NCI-H2107 treated with DMSO at 0.1 percent for 48 hours (cell line): ENCODE measurements at regions not wholly inside any gene's neighbourhood (a gene's known extent, or its start where the extent isn't known, plus 50 kb on each side); places are given as distances from the start of the nearest gene placed in this dataset.
"Not testable (repeated sequence)": the region's sequence is repeated elsewhere in the genome, so short reads cannot be mapped to it uniquely, and the experiment has no call there.

ENCODE experiments used
- DNase-seq: peaks from one replicate; lab custom pipeline; 2025; ENCODE audit not compliant: unreplicated experiment; lab: John Stamatoyannopoulos, UW

- no peak for DNase-seq
Measured at GRCh38 chr2:226115832-226116200, 683.8 kb downstream of the IRS1 start.

- no peak for DNase-seq
Measured at GRCh38 chr2:226115102-226115831, 684.4 kb downstream of the IRS1 start.

GRCh38 chr2:226114436-226114835 is 685.2 kb downstream of the IRS1 start:
- DNase-seq = no peak

- no peak for DNase-seq
Measured at GRCh38 chr2:226098861-226099745, 699.6 kb downstream of the NYAP2 start.

GRCh38 chr2:226095058-226095457 is 695.5 kb downstream of the NYAP2 start:
- DNase-seq = no peak

GRCh38 chr2:226093364-226093763 is 693.9 kb downstream of the NYAP2 start:
- no peak for DNase-seq

- DNase-seq = no peak
Measured at GRCh38 chr2:226088366-226088674, 688.8 kb downstream of the NYAP2 start.

- no peak for DNase-seq
Measured at GRCh38 chr2:226087505-226088365, 688.2 kb downstream of the NYAP2 start.

- no peak for DNase-seq
Measured at GRCh38 chr2:226087051-226087450, 687.5 kb downstream of the NYAP2 start.

GRCh38 chr2:226086190-226086589 is 686.7 kb downstream of the NYAP2 start:
- no peak for DNase-seq

GRCh38 chr2:226085425-226085824 is 685.9 kb downstream of the NYAP2 start:
- not testable (repeated sequence) for DNase-seq

- no peak for DNase-seq
Measured at GRCh38 chr2:226080334-226080733, 680.8 kb downstream of the NYAP2 start.

GRCh38 chr2:226079671-226080181 is 680.2 kb downstream of the NYAP2 start:
- DNase-seq = no peak

GRCh38 chr2:226079196-226079595 is 679.7 kb downstream of the NYAP2 start:
- no peak for DNase-seq

- no peak for DNase-seq
Measured at GRCh38 chr2:226078666-226079065, 679.2 kb downstream of the NYAP2 start.

GRCh38 chr2:226077841-226078240 is 678.3 kb downstream of the NYAP2 start:
- DNase-seq = no peak

GRCh38 chr2:226077031-226077430 is 677.5 kb downstream of the NYAP2 start:
- DNase-seq = no peak

- no peak for DNase-seq
Measured at GRCh38 chr2:226076529-226076928, 677.0 kb downstream of the NYAP2 start.

- no peak for DNase-seq
Measured at GRCh38 chr2:226074391-226074790, 674.9 kb downstream of the NYAP2 start.

- no peak for DNase-seq
Measured at GRCh38 chr2:226073496-226074160, 674.1 kb downstream of the NYAP2 start.

- no peak for DNase-seq
Measured at GRCh38 chr2:226066873-226067272, 667.4 kb downstream of the NYAP2 start.
